ENCODE measurements at regions not wholly inside any gene's neighbourhood (a gene's known extent, or its start where the extent isn't known, plus 50 kb on each side); places are given as distances from the start of the nearest gene placed in this dataset.

DNA sequence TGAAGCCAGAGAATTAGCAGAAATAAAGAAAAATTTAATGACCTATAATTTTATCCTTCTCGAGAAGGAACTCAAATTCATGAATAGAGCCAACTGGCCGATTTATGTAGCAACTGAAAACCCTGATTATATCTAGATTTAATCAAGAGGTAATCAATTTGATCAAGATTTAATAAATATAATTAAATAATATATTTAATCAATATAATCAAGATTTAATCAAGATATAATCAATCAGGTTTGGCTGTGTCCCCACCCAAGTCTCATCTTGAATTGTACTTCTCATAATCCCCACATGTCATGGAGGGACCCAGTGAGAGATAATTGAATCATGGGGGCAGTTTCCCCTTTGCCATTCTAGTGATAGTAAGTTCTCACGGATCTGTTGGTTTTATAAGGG is 181.2 kb upstream of the CDIN1 start:
- no peak for TF ChIP-seq EZH2 (IDR thresholded peaks at IDR 0.05)
- TF ChIP-seq, protein P1, sequence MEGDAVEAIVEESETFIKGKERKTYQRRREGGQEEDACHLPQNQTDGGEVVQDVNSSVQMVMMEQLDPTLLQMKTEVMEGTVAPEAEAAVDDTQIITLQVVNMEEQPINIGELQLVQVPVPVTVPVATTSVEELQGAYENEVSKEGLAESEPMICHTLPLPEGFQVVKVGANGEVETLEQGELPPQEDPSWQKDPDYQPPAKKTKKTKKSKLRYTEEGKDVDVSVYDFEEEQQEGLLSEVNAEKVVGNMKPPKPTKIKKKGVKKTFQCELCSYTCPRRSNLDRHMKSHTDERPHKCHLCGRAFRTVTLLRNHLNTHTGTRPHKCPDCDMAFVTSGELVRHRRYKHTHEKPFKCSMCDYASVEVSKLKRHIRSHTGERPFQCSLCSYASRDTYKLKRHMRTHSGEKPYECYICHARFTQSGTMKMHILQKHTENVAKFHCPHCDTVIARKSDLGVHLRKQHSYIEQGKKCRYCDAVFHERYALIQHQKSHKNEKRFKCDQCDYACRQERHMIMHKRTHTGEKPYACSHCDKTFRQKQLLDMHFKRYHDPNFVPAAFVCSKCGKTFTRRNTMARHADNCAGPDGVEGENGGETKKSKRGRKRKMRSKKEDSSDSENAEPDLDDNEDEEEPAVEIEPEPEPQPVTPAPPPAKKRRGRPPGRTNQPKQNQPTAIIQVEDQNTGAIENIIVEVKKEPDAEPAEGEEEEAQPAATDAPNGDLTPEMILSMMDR (IDR thresholded peaks at IDR 0.05), result no peak
- TF ChIP-seq EZH2phosphoT487 (IDR thresholded peaks at IDR 0.05), result no peak

Measured in neural progenitor cell (in vitro differentiated cells).